ENCODE measurements at regions not wholly inside any gene's neighbourhood (a gene's known extent, or its start where the extent isn't known, plus 50 kb on each side); places are given as distances from the start of the nearest gene placed in this dataset.

DNA sequence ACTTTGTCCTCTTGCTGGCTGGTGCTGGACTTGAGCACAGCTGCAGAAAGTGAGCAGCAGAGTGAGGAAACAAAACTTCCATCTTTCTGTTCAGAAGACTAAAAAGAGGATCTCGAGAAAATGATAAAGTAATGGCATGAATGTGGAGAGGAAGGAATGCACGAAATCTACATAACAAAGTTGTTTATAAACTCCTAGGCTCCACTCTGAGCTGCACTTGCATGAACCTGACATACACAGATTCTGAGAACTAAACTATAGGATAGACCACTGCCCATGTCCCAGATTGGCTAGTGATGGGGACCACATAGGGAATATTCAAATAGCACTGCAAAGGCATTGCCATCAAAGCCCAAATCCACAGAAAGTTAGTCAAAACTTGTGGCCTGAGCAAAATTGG is 121.1 kb upstream of the MON1B start:
- DNase-seq = no peak
- TF ChIP-seq, protein P1, sequence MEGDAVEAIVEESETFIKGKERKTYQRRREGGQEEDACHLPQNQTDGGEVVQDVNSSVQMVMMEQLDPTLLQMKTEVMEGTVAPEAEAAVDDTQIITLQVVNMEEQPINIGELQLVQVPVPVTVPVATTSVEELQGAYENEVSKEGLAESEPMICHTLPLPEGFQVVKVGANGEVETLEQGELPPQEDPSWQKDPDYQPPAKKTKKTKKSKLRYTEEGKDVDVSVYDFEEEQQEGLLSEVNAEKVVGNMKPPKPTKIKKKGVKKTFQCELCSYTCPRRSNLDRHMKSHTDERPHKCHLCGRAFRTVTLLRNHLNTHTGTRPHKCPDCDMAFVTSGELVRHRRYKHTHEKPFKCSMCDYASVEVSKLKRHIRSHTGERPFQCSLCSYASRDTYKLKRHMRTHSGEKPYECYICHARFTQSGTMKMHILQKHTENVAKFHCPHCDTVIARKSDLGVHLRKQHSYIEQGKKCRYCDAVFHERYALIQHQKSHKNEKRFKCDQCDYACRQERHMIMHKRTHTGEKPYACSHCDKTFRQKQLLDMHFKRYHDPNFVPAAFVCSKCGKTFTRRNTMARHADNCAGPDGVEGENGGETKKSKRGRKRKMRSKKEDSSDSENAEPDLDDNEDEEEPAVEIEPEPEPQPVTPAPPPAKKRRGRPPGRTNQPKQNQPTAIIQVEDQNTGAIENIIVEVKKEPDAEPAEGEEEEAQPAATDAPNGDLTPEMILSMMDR (IDR thresholded peaks at IDR 0.05) = no peak
- H3K9me3 Mint-ChIP-seq = no peaks in the 10 kb centered on the region
- H3K4me1 Mint-ChIP-seq = no peaks in the 10 kb centered on the region
- H3K36me3 Mint-ChIP-seq (ENCODE audit: low read depth) = no peaks in the 10 kb centered on the region
- H3K27ac Mint-ChIP-seq = no peak overlapping the region
- H3K4me3 Mint-ChIP-seq = no peak overlapping the region
- H3K27me3 Mint-ChIP-seq (ENCODE audit: low read depth, poor library complexity) = peaks cover 6% of the 10 kb centered on the region

DNA sequence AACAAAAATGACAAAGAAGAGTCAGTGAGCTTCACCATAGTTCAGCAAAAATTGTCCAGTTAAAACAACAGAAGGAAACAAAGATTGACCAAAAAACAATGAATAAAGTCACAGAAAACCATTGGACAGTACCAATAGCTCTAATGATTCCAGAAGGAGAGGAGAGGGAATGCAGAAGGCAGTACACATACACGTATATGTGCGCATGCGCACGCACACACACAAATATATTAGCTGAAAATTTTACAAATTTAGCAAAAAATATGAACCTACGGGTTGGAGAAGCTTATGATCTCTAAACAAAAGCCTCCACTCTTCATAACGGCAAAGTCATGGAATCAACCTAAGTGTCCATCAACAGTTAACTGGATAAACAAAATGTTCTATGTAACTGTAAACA is 120.3 kb upstream of the MON1B start:
- DNase-seq = no peak
- TF ChIP-seq, protein P1 (IDR thresholded peaks at IDR 0.05) = no peak

DNA sequence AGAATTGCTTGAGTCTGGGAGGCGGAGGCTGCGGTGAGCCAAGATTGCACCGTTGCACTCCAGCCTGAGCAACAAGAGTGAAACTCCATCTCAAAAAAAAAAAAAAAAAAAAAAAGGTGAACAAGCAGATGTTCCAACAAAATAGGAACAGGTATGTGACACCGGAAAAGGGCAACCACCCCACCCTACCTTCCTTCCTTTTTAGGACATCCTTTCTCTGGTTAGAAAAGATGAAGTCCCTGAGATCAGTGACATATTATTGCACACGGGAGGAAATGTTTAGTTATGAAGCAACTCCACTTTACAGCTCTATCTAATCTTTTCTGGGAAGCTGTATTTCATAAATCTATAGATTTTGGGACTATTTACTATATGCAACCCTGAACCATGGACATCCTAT is 114.2 kb upstream of the MON1B start:
- DNase-seq = no peak
- H3K27ac Mint-ChIP-seq = no peak overlapping the region
- H3K4me3 Mint-ChIP-seq = no peak overlapping the region
- no peaks in the 10 kb centered on the region for H3K9me3 Mint-ChIP-seq
- TF ChIP-seq, protein P1 (IDR thresholded peaks at IDR 0.05) = no peak
- no peaks in the 10 kb centered on the region for H3K4me1 Mint-ChIP-seq
- no peaks in the 10 kb centered on the region for H3K36me3 Mint-ChIP-seq (ENCODE audit: low read depth)
- peaks cover 7% of the 10 kb centered on the region for H3K27me3 Mint-ChIP-seq (ENCODE audit: low read depth, poor library complexity)

More for the DNA sequence above, 120.3 kb upstream of the MON1B start:
- Mint-ChIP-seq H3K27me3 (ENCODE audit: low read depth, poor library complexity) (peaks cover 6% of the 10 kb centered on the region), H3K4me1 (no peaks in the 10 kb centered on the region), H3K4me3 (no peak overlapping the region), H3K9me3 (no peaks in the 10 kb centered on the region), H3K36me3 (ENCODE audit: low read depth) (no peaks in the 10 kb centered on the region), H3K27ac (no peak overlapping the region)

DNA sequence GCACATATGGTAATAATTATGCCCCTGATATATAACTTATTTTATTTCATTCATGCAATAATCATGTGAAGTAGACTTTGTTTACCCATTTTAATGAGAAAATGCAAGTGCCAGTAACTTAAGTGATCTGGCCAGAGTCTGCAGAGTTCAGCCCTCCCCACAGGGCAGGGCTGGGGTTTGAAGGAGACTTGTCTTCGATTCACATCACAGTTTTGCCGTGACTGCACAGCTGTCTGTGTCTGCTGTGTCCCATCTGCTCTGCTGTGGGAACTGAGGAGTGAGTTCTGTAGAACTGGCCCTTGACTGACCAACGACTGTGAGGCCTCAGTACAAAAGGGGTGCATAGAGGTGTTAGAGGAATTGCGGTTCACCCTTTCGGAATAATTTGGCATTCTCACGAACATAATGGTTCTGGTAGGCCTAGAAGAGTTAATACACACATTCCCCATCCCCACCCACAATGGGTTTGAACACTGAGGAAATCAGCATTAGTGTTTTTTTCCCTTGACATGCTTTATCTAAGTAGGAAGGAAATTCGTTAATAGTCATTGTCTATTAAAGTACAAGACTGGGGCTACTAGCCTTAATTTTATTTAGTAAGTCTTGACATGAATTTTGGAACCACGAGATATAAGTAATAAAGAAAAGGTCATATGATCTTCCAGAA is 113.6 kb upstream of the MON1B start:
- H3K36me3 Mint-ChIP-seq (ENCODE audit: low read depth) = no peaks in the 10 kb centered on the region
- H3K27ac Mint-ChIP-seq = no peak overlapping the region
- TF ChIP-seq, protein P1 (IDR thresholded peaks at IDR 0.05) = no peak
- no peaks in the 10 kb centered on the region for H3K9me3 Mint-ChIP-seq
- no peak for DNase-seq
- H3K4me3 Mint-ChIP-seq = no peak overlapping the region
- H3K4me1 Mint-ChIP-seq = no peaks in the 10 kb centered on the region
- peaks cover 7% of the 10 kb centered on the region for H3K27me3 Mint-ChIP-seq (ENCODE audit: low read depth, poor library complexity)

DNA sequence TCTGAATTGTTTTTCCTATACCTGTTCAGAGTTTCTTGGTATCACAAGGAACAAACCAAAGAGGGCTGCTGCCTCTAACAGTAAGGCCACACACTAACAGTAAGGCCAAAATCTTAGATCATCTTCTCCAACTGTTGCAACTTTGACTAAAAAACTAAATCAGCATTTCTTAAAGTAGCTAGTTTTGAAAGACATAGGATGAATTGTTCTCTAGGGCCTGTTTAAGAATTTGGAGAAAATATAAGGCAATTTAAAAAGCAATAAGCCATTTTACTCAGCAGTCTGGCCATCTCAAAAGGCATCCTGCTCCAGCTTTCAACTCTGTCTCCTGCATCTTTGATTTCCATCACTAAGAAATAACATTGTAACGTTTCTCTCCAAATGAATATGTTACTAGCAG is 105.0 kb upstream of the MON1B start:
- Mint-ChIP-seq H3K9me3 (no peaks in the 10 kb centered on the region), H3K4me3 (no peak overlapping the region), H3K36me3 (ENCODE audit: low read depth) (no peaks in the 10 kb centered on the region), H3K27me3 (ENCODE audit: low read depth, poor library complexity) (peaks cover 4% of the 10 kb centered on the region), H3K27ac (no peak overlapping the region), H3K4me1 (no peaks in the 10 kb centered on the region)
- DNase-seq = no peak
- TF ChIP-seq, protein P1 (IDR thresholded peaks at IDR 0.05) = no peak

DNA sequence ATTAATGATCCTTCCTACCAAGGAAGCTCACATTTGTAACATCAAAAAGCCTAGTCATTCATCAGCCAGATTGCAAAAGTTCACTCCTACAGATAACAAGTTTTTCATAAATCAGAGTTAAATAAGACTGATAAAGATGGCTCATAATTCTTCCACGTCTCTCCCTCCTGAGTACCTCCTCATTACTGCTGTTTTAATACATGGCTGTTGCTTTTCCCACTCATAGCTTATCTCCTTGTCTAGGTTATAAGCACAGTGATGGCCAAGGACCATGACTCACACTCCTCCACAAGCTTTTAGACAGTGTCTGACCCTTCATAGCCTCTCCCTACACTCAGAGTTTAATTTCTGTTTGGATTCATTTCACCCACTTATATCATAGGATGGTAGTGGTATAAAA is 100.9 kb upstream of the MON1B start:
- H3K4me1 Mint-ChIP-seq = no peaks in the 10 kb centered on the region
- TF ChIP-seq, protein P1 (IDR thresholded peaks at IDR 0.05) = no peak
- no peak overlapping the region for H3K27ac Mint-ChIP-seq
- no peaks in the 10 kb centered on the region for H3K36me3 Mint-ChIP-seq (ENCODE audit: low read depth)
- no peak overlapping the region for H3K4me3 Mint-ChIP-seq
- H3K27me3 Mint-ChIP-seq (ENCODE audit: low read depth, poor library complexity) = peaks cover 4% of the 10 kb centered on the region
- no peaks in the 10 kb centered on the region for H3K9me3 Mint-ChIP-seq
- no peak for DNase-seq
